SIG-M5 treated with dmso at 0.1 percent for 504 hours (cell line): ENCODE measurements at regions not wholly inside any gene's neighbourhood (a gene's known extent, or its start where the extent isn't known, plus 50 kb on each side); places are given as distances from the start of the nearest gene placed in this dataset.
A peak's percentile ranks its signal among the peaks of the same experiment; 100 is the strongest.
"Not testable (repeated sequence)": the region's sequence is repeated elsewhere in the genome, so short reads cannot be mapped to it uniquely, and the experiment has no call there.

ENCODE experiments used
- DNase-seq: peaks from one replicate; lab custom pipeline; 2025; ENCODE audit not compliant: unreplicated experiment; lab: John Stamatoyannopoulos, UW

DNA sequence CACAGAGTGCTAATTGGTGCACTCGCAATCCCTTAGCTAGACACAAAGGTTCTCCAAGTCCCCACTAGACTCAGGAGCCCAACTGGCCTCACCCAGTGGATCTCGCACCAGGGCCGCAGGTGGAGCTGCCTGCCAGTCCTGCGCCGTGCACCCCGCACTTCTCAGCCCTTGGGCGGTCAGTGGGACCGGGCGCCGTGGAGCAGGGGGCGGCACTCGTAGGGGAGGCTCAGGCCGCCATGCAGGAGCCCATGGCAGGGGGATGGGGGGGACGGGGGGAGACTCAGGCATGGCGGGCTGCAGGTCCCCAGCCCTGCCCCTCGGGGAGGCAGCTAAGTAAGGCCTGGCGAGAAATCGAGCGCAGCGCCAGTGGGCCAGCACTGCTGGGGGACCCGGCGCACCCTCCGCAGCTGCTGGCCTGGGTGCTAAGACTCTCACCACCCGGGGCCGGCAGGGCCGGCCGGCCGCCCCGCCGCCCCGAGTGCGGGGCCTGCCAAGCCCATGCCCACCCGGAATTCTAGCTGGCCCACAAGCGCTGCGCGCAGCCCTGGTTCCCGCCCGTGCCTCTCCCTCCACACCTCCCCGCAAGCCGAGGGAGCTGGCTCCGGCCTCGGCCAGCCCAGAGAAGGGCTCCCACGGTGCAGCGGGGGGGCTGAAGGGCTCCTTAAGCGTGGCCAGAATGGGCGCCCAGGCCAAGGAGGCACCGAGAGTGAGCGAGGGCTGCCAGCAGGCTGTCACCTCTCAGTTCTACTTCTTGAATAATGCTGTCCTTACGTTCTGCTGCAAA lies 258.2 kb downstream of the GALC start:
- not testable (repeated sequence) for DNase-seq

DNA sequence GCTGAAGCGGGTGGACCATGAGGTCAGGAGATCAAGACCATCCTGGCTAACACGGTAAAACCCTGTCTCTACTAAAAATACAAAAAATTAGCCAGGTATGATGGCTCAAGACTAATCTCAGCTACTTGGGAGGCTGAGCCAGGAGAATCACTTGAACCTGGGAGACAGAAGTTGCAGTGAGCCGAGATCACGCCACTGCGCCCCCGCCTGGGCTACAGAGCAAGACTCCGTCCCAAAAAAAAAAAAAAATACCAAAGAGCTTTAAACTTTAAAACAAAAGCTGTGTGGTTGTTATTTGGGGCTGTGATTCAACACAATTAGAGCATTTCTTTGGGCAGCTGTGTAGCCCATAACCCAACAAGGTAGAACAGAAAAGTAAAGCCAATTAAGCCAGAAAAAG lies 259.9 kb downstream of the GALC start:
- not testable (repeated sequence) for DNase-seq

DNA sequence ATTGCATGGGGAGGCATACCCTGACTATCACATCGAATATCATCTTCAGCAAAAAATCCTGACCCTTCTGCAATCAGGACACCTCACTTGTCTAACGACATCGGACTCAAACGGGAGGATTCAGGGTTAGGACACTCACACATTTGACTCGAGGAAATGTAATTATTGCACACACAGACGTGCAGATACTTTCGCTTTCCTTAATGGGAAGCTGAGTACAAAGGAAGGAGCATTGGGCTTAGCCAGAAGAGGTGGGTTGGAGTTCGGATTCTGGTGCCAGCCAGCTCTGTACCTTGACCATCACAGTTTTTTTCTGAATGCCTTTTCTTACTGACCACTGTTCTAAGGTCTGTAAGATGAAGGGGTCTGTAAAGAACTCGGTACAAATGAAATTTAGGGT lies 260.4 kb downstream of the GALC start:
- no peak for DNase-seq

DNA sequence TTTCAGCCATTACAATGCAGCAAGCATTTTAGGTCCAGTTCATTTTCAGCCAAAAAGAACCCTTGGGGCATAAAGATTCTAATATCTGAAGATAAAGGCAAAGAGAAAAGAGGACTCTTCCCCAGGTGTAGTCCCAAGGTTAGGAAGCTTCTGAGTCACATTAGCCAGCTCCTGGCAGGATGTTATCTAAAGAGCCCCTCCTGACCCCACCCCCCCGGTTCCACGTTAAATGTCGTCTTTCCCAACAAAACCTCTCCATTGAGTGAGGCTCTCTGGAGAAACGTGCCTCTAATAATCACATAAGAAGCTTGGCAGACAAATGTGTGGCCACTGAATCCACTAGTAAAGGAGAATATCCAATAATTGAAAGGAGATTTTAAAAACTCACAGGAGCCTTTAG lies 267.7 kb downstream of the GALC start:
- DNase-seq, result no peak

DNA sequence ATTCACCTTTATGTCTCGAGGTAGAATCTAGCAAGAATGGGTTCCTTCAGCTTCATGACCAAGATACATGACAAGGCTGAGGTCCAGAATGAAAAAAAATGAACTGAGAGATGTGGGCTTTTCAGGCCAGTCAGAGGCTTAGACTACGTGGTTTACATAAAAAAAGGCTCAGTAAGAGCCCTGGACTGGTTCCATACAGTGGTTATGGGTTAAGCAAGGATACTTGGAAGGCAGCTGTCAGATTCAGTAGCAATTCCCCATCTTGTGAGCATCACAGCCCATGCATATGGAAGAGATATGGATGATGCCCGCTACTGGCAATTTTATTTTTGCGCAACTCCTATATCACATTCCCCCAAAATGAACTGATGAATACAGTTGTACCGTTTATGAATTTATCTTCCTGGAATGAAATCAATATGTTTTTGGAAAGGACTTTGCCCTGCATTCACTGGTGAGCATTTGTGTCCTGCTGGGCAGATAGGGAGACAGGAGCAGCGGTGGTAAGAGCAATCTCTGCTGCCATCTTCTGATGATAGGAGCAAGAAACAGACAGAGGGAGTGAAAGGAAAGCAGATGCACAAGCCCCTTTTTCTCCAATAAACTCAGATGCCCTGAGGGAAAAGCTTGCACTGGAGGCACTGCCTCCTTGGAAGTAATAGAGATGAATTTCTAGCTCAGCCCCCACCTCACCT lies 280.4 kb downstream of the GALC start:
- DNase-seq, result no peak

DNA sequence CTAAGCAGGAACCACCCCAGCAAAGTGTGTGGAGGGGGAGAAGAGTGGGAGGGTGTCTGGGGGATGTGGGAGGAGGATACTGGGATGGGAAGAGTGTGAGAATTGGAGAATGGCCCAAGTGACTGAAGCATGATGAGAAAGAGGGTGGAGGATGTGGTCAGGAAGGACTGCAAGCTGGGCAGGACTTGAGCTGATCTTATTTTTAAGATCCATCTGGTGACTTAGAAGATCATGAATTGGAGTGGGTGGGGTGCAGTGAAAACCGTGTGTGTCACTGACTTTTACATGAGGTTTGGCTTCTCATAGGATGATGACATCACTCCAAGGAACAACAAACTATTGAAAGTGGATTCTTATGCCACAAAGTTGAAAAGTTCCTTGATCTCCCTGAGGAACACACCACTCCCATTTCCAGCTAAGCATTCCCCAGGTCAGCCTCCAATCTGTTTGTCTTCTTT lies 287.5 kb downstream of the GALC start:
- DNase-seq, result no peak

DNA sequence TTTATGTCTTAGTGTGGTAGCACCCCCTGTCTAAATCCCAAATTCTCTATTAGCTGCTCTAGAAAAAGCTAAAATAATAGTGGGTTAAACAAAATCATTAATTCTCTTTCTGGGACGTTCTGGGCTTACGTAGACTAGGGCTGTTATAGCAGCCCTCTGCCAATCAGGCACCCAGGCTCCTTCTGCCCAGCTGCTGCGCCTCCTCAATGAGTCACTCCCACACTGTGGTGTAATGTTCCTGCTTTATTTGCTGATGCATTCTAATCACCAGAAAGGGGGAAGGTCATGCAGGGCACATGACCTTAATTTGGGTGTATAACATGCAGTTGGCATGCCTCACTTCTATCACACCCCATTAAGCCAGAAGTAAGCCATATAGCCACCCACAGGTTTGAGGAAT lies 294.5 kb downstream of the GALC start:
- peak; percentile 2 for DNase-seq

DNA sequence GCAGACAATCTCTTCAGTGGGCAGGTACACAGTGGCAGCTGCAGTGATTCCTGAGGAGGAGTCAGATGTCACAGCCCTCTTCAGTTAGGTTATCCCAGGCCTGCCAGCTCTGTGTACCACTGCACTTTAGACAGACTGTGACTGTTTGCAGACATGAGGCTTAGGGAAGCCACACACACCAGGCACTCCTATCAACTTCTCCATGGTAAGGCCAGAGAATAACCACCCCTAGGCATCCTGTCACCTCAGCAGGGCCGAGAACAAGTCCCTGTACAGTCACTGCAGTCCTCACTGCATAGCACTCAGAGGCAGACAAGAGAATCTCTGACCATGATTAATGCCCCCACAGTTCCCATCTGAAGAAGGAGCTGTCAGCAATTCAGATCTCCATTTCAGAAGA lies 296.5 kb downstream of the GALC start:
- DNase-seq, result no peak

DNA sequence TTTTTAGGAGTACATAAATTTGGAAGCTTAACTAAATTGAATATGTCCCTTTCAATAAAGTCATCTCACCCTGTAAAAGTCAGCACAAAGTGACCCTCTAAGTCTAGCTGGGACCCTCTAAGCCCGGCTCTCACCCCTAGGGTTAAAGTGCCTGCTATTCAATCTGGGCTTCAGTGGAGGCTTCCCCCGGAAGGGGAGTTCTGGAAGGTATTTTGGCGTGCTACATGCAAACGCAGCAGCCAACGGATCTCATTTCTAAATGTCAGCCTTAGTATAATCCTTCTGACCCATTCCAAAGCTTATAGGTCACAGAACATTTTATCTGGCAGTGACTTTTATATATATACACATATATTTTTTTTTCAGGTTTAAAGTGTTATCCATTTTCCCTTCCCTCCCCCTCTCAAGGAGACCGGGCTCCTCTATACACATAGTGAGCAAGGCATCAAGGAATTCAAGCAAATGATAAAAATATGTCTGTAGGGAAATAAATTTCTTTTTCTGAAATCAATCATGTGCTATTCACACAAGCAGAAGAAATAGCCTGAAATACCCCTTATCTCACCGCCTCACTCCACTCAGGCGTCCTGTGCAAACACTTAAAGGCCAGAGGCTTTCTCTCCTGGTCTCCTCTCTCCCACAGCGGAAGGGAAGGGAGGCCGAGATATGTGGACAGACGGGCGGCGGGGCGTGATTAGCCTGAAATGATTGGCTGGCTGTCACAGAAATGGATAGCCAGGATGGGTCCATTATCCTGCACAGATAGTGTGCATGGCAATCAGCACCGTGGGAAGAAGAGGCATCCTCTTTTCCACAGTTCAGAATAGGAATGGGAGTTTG lies 301.7 kb downstream of the GALC start:
- DNase-seq, result no peak

DNA sequence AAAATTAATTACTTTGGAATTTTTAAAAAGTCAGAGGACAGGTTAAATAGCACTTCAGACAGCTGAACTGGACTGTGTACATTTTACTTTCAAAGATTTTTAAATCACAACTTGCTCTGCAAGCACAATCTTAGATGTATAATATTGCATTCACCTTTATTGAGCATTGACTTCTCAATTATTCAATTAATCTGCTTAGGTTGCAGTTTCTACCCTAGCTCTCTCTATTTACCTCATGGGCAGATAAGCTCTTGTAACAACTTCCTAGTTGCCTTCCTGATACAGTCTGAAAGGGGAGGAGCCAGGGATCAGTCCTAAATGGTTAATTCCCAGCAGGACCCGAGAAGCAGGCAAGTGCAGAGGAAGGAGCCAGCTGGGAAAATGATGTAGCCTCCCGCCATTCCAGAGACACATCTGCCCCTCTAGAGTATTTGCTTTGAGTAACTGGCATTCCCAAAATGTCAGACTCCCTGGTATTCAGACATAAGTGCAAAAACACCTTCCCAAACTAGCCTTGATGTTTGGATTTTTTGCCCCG lies 302.8 kb downstream of the GALC start:
- no peak for DNase-seq

DNA sequence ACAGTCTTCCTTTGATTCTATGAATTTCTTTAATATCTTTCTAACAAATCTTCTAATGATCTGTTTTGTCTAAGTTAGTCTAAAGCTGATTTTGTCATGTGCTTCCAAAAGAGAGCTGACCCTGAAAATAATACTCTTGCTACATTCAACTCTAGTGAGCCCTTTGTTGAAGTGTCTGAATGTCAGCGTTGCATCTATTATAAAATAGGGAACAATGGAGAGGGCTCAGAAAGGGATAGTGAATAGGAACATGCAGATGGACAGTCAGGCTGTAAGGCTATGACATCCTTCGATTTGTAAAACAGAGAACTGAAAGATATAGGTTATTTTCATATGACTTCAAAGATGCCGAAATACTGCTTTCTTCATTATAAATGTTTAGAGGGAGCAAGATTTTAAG lies 304.5 kb downstream of the GALC start:
- DNase-seq, result no peak

DNA sequence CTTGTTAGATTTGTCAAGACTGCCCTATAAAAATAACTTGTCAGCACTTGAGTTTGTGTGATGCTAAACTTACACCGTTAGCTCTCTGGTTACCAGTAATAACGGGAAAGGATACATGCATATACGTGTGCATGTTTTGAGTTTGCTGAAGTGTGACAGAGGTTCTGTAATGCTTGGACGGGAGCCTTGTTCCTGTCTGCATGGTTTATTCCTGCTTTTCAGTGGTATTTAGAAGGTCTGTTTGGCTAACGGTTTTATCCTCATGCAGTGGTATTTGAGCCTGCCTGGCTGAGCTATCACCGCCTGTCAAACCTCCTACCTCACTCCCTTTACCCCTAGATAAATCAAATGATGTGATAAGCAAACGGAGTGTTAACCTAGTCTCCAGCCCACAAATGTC lies 305.6 kb downstream of the GALC start:
- DNase-seq, result no peak

DNA sequence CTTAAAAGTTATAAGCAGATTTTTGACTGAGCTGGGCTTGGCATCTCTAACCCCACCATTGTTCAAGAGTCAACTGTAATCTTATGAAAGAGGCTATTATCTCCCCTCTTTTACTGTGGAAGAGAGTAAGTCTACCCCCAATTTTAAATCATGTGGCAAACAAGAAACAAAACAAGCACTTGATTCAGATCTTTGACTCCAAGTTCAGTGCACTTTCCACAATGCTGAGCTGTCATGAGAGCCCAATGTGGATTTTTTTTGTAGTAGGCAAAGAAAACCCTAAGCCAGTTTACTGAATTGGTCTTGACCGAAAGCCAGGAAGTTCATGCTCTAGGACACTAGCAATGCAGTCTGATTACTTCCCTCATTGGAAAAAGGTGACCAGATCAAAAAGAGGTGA lies 306.2 kb downstream of the GALC start:
- no peak for DNase-seq

DNA sequence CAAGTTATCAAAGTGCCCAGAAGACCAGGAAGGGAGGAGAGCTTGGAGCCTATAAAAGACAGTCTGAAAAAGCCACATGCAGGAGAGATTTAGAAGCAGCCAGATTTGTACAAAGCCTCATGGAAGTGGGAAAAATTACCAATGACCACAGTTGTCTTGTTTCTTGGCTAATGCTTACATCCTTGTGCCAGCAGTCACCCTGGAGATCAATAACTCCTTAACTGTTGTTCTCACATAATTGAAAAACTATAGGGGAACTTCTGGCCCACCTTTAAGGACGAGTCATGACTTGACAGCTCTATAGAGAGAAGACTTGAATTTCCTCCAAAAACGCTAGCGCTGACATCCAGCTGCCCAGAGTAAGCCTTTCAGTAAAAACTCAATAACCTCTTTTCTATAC lies 313.1 kb downstream of the GALC start:
- no peak for DNase-seq

DNA sequence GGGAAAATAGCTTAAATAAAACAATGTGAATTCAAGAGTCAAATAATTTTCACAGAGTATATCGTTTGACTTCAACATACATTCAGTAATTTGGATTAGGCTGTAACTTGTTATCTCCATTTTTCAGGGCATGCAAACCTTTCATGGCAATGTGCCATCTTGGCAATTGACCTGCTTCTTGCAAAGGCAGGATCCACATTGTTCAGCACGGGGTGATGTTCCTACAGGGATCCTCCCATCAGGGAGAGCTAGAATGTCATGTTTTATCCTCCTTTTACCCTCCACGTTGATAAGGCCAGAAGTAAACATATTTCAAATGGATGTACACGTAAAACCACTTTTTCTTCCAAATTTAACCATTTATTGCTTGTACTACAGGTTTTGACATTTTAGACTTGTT lies 314.4 kb downstream of the GALC start:
- no peak for DNase-seq

DNA sequence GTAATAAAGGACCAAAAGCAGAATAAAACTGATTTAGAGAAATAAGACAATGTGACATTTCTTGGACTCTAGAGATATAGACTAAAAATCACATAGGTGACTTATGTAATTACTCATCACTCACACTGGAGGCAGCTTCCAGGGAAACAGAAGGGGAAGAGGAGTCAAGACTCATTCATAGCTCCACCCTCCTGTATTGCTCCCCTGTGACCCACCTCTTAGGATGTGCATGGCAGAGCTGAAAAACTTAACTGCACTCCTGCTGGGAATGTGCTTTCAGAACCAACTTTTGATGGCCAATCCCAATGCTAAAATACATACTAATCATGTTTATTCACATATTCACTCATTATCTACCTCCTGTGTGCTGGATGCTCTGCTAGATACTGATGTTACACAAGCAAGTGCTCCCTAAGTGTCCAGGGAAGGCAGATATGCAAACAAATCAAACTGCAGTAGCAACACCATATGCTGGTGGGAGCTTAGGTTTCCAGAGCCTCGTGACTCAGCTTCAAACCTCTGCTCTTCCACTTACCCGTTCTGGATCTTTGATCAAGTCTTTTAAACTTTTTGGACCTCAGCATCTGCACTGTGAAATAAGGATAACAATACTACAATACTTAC lies 316.1 kb downstream of the GALC start:
- no peak for DNase-seq

DNA sequence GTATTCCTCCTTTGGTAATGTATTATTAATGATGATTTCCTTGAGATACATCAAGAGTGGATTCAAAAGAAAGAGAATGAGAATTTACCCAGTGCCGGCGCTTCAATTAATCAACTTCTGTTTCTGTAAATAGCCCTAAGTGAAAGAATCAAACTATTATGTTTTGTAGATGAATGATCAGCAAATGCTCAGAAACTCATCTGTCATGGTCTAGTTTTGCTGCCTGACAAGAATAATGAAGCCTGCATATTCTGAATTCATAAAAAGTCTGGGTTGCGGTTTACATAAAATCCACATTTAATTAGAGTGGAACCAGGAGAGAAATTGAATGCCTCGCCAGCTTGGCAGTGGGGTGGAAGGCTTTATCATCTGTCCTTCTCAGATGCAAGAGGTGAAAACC lies 325.3 kb downstream of the GALC start:
- DNase-seq, result no peak

DNA sequence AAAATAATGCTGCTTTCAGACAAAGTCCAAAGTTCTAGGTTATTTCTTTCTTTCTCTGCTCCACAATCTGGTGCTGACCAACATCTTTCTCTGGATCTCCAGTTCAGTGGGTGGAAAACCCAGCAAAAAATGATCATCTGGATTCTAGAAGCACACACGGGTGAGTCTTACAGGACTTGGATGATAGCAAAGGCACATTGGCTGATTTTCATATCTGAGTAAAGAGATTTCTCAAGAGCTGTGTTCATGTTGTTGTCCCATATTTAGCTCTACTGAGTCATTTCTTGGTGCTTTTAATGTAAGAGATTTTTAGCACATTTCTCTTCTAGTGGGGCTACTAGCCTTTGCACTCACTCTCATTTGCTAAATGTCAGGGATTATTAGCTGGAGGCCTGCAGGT lies 336.7 kb downstream of the GALC start:
- no peak for DNase-seq

DNA sequence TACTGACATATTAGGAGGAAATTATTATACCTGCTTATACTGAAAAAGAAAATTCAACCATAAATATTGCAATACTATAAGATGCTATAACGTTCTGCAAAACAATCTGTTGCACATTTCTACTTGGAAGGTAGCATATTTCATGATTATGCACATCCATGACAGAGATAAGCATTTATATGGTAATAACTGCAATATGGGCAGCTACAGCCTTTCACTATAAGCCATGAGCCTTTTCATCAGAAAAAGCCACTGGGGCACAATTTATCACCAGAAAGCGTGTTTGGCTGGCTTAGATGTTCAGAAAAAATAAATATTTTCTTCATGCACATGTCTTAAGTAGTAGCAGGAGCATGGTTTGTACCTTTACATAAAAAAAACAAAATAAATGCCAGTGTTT lies 340.7 kb downstream of the GALC start:
- DNase-seq, result no peak

DNA sequence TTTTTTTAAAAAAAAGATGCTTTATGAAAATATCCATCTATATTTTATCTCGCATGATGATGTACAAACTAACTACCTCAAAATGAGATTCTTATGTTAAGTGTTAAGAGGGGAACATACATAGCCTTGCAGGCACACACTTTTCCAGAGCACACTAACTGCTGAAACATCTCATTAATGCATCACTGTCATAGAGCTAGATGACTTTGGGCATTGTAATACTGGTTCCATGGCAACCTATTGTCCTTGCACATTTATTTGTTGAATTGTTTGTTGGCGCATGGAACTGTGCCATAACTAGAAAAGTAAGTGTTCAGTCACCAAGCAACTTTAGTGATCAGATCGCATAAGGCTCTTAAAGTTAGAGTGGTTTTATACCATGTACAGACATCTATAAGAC lies 348.3 kb downstream of the GALC start:
- DNase-seq, result no peak

DNA sequence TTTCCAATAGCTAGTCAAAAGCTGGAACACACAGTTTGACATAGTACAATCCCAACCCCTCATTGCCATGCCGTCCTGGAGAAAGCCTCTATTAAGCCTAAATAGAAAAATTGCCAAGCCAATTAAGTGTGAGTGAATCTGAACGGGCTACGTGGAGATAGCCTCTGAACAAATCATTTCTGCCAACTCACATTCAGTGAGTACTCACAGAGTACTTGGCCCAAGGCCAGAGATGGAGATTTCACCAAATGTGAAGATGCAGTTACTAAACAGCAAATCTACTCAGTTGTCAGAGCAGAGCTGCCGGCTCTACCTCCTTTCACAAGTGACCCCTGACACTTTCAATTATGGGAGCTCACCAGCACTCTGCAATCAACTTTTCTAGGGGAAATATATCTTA lies 350.0 kb downstream of the GALC start:
- no peak for DNase-seq
